ENCODE measurements at regions not wholly inside any gene's neighbourhood (a gene's known extent, or its start where the extent isn't known, plus 50 kb on each side); places are given as distances from the start of the nearest gene placed in this dataset.

DNA sequence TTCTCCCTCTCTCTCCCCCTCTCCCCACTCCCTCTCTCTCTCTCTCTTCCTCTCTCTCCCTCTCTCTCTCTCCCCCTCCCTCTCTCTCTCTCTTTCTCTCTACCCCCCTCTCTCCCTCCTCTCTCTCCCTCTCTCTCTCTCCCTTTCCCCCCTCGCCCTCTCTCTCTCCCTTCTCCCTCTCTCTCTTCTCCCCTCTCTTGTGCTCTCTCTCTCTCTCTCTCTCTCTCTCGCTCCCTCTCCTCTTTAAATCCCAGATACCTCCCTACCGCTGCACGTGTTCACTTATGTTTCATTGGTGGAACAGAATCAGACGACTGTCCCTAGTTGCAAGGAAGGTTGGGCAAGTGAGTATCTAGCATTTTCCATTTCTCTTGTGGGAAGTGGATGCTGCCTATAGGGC lies 166.5 kb downstream of the EBLN2 start:
- TF ChIP-seq CTCF (IDR thresholded peaks at IDR 0.05) (no peak), POLR2AphosphoS5 (IDR thresholded peaks at IDR 0.05; ENCODE audit: low read depth, low read length) (no peak), TCF7L2 (IDR thresholded peaks at IDR 0.05; ENCODE audit: low read depth, low read length) (no peak), SIN3A (IDR thresholded peaks at IDR 0.05; ENCODE audit: borderline replicate concordance, insufficient read depth, low read depth, low read length) (no peak)
- TF ChIP-seq, protein P1, sequence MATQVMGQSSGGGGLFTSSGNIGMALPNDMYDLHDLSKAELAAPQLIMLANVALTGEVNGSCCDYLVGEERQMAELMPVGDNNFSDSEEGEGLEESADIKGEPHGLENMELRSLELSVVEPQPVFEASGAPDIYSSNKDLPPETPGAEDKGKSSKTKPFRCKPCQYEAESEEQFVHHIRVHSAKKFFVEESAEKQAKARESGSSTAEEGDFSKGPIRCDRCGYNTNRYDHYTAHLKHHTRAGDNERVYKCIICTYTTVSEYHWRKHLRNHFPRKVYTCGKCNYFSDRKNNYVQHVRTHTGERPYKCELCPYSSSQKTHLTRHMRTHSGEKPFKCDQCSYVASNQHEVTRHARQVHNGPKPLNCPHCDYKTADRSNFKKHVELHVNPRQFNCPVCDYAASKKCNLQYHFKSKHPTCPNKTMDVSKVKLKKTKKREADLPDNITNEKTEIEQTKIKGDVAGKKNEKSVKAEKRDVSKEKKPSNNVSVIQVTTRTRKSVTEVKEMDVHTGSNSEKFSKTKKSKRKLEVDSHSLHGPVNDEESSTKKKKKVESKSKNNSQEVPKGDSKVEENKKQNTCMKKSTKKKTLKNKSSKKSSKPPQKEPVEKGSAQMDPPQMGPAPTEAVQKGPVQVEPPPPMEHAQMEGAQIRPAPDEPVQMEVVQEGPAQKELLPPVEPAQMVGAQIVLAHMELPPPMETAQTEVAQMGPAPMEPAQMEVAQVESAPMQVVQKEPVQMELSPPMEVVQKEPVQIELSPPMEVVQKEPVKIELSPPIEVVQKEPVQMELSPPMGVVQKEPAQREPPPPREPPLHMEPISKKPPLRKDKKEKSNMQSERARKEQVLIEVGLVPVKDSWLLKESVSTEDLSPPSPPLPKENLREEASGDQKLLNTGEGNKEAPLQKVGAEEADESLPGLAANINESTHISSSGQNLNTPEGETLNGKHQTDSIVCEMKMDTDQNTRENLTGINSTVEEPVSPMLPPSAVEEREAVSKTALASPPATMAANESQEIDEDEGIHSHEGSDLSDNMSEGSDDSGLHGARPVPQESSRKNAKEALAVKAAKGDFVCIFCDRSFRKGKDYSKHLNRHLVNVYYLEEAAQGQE (IDR thresholded peaks at IDR 0.05; ENCODE audit: insufficient read depth in 1 of 2, low read depth in 2 of 2, low read length in 1 of 2): no peak

Measured in Panc1 (cell line).